ENCODE measurements at regions not wholly inside any gene's neighbourhood (a gene's known extent, or its start where the extent isn't known, plus 50 kb on each side); places are given as distances from the start of the nearest gene placed in this dataset.

- no peak for TF ChIP-seq CTCF (IDR thresholded peaks at IDR 0.05)
- no peak for TF ChIP-seq POLR2AphosphoS5 (IDR thresholded peaks at IDR 0.05; ENCODE audit: insufficient read depth in 1 of 2, low read depth in 1 of 2)
- no peak for TF ChIP-seq POLR2A (IDR thresholded peaks at IDR 0.05)
Measured at GRCh38 chr9:88059469-88059868, 78.8 kb downstream of the SPATA31C2 start.
